T47D (cell line): ENCODE measurements at regions not wholly inside any gene's neighbourhood (a gene's known extent, or its start where the extent isn't known, plus 50 kb on each side); places are given as distances from the start of the nearest gene placed in this dataset.
"Not testable (repeated sequence)": the region's sequence is repeated elsewhere in the genome, so short reads cannot be mapped to it uniquely, and the experiment has no call there.

Experiments
- DNase-seq, 2 experiments: peaks; one replicate each; pipeline versions ENCODE4 v3.0.0 to v3.0.0-alpha.2; 2011 to 2012; ENCODE audit warnings: low read depth in 1 of 2, low spot score in 1 of 2
- JUND ChIP-seq: IDR thresholded peaks from 2 replicates; pipeline ENCODE4 v1.6.1; 2012; ENCODE audit warnings: low read depth
- in situ Hi-C: cut with HindIII; loops from 2 replicates; pipeline ENCODE4 v1.10.0; 2016; ENCODE audit warnings: low sequenced_read_pairs, low pct_unique_long_range_greater_than_20kb

GRCh38 chrX:145393702-145394235 lies 146.5 kb downstream of the SPANXN1 start:
- TF ChIP-seq JUND = no peak
- DNase-seq = peak in 1 of 2 experiments; percentile 0
- in situ Hi-C loops = no loop called here

- no peak for DNase-seq
- in situ Hi-C loops = no loop called here
- TF ChIP-seq JUND = no peak
Observed at GRCh38 chrX:145394344-145394743, 147.0 kb downstream of the SPANXN1 start.

- no peak for TF ChIP-seq JUND
- no peak for DNase-seq
- in situ Hi-C loops = no loop called here
Observed at GRCh38 chrX:145396612-145397011, 149.3 kb downstream of the SPANXN1 start.

GRCh38 chrX:145405012-145405411 lies 157.7 kb downstream of the SPANXN1 start:
- DNase-seq = peak in 1 of 2 experiments; percentile 50
- TF ChIP-seq JUND = no peak
- in situ Hi-C loops = no loop called here

GRCh38 chrX:145410622-145411021 lies 163.3 kb downstream of the SPANXN1 start:
- no peak for DNase-seq
- no peak for TF ChIP-seq JUND
- in situ Hi-C loops = no loop called here

- DNase-seq, in situ Hi-C loops: not testable (repeated sequence)
Observed at GRCh38 chrX:145436211-145436610, 188.9 kb downstream of the SPANXN1 start.

- in situ Hi-C loops = no loop called here
- no peak for TF ChIP-seq JUND
Observed at GRCh38 chrX:145464650-145465049, 217.3 kb downstream of the SPANXN1 start.

GRCh38 chrX:145475725-145476124 lies 228.4 kb downstream of the SPANXN1 start:
- TF ChIP-seq JUND = no peak
- in situ Hi-C loops = no loop called here
- no peak for DNase-seq

More at GRCh38 chrX:145464650-145465049, 217.3 kb downstream of the SPANXN1 start:
- DNase-seq = no peak

GRCh38 chrX:145484740-145485139 lies 237.4 kb downstream of the SPANXN1 start:
- DNase-seq = no peak
- TF ChIP-seq JUND = no peak
- in situ Hi-C loops = no loop called here

GRCh38 chrX:145502670-145503069 lies 255.4 kb downstream of the SPANXN1 start:
- in situ Hi-C loops = no loop called here
- TF ChIP-seq JUND = no peak
- DNase-seq = no peak

- in situ Hi-C loops = no loop called here
Observed at GRCh38 chrX:145506214-145506613, 258.9 kb downstream of the SPANXN1 start.

GRCh38 chrX:145524931-145525330 lies 277.6 kb downstream of the SPANXN1 start:
- no peak for DNase-seq
- in situ Hi-C loops = no loop called here
- no peak for TF ChIP-seq JUND

More at GRCh38 chrX:145506214-145506613, 258.9 kb downstream of the SPANXN1 start:
- no peak for TF ChIP-seq JUND
- peak in 1 of 2 experiments; percentile 2 for DNase-seq

- in situ Hi-C loops = no loop called here
- no peak for DNase-seq
- no peak for TF ChIP-seq JUND
Observed at GRCh38 chrX:145532176-145532780, 285.0 kb downstream of the SPANXN1 start.

- TF ChIP-seq JUND = no peak
- in situ Hi-C loops = no loop called here
- no peak for DNase-seq
Observed at GRCh38 chrX:145533534-145533933, 284.1 kb upstream of the SLITRK2 start.
